ENCODE measurements at regions not wholly inside any gene's neighbourhood (a gene's known extent, or its start where the extent isn't known, plus 50 kb on each side); places are given as distances from the start of the nearest gene placed in this dataset.

DNA sequence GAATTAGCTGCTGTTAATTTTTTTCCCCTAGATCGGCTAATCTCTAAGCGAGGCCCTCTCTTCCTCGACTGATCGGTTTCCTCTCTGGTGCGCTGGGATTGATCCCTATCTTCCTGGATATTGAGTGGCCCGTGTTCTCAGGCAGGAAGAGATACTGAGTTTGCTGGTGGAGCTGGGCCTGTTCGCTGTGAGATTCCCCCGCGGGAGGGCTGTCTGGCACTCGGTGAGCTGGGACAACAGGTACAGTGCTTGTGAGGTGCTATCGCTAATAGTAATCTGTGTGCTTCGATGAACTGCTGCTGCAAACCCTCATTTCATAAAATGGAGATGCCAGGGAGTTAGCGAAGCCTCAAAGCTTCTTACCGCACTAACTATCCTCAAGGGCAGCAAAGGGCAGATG, 310.3 kb downstream of the NXPE2 start:
- FAIRE-seq (no peak), DNase-seq (ENCODE audit: low spot score in 2 of 2) (no peak)

DNA sequence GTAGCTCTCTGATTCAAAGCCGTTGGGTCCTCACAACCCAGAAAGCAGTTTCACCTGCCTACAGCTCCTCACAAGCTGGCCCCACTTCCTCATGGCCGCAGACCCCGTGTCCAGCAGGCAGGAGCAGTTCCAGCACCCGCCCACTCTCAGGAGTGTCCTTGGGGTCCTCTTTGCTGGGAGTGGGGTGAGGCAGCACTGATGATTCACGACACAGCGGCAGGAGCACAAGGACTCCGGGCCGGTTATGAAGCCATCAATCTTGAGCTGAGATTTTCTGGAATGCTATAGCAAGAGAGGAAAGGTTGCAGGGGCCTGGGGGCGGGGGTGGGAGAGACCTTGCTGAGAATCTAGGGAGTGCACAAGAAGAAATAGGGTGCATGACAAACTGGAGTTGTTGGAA, 311.2 kb downstream of the NXPE2 start:
- FAIRE-seq (no peak), DNase-seq (ENCODE audit: low spot score in 2 of 2) (no peak)

DNA sequence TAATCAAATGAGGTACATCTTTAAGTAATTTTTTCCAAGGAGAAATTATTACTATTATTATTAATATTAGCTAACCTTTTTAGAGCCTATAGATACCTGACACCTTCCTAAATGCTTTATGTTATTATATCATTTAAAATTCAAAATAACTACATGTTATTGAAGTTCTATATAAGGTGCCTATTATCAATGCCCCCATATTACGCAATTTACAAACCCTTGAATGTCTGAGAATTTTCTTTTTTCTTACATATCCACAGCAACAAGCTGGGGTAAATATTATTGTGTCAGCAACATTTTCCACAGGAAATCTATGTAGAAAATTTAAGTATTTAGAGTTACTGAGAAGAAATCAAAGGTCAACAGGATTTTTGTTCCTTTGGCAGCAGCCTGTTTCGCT, 327.3 kb downstream of the NXPE2 start:
- FAIRE-seq (no peak), DNase-seq (ENCODE audit: low spot score in 2 of 2) (no peak)

DNA sequence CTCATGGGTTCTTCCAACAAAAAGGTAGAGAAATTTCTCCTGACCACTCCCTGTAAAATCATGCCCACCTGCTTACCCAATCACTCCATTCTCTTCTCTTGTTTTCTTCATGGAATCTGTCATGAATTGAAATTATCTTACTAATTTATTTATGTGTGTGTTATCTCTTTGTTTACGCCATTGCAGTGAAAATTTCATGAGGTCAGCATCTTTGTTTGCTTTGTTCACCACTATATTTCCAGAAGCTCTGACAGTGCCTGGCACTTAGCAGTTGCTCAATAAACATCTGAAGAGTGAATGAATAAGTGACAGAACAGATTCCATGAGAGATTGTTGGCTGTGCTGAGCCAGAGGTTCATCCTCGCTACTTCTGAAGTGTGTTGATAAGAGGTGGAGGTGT, 329.5 kb downstream of the NXPE2 start:
- FAIRE-seq (no peak), DNase-seq (ENCODE audit: low spot score in 2 of 2) (no peak)

DNA sequence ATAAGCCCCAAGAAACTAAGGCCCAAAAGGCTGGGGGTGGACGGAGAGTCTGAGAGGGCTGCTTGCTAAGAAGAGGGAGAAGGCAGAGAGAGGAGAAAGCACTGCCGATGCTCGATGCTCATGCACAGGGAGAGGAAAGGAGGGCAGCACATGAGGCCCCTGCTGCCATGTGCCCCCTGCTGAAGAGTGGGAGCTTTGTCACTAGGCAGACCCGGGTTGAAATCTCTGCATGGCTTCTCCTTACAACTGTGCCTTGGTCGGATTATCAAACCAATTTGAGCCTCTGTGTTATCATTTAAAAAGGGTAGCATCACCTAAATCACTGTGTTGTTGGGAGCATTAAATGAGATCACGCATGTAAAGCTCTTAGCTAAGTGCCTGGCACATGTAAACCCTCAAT, 330.5 kb downstream of the NXPE2 start:
- no peak for DNase-seq (ENCODE audit: low spot score in 2 of 2)
- FAIRE-seq = no peak

DNA sequence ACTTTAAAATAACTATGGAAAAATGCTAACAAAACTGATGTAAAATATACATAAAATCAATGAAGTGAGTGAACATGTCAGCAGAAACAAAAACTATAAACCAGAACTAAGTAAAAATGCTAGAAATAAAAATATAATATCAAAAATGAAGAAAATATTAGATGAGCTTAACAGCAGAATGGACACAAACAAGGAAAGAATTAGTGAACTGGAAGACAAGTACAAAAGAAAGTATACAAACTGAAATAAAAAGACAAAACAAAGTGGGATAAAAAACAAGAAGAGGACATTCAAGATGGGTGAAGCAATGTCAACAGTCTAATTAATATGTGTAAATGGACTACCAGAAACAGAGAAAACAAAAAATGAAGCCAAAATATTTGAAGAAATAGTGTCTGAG, 339.2 kb downstream of the NXPE2 start:
- DNase-seq (ENCODE audit: low spot score in 2 of 2) (no peak), FAIRE-seq (peak; percentile 33)

DNA sequence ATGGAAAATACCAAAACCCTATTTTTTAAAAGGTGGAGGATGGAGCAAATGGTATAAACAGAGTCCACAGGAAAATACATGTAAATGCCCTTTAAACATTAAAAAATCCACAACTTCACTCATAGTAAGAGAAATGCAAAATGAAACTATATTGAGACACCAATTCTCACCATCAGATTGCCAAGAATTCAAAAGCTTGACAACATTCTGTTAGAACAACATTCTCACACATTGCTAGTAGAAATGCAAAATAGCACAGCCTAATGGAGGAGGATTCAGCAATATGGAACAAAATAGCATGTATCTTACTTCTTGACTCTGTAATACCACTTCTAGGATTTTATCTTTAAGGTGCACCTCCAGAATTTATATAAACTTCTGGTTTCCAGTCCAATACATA, 351.8 kb downstream of the NXPE2 start:
- no peak for FAIRE-seq
- no peak for DNase-seq (ENCODE audit: low spot score in 2 of 2)

DNA sequence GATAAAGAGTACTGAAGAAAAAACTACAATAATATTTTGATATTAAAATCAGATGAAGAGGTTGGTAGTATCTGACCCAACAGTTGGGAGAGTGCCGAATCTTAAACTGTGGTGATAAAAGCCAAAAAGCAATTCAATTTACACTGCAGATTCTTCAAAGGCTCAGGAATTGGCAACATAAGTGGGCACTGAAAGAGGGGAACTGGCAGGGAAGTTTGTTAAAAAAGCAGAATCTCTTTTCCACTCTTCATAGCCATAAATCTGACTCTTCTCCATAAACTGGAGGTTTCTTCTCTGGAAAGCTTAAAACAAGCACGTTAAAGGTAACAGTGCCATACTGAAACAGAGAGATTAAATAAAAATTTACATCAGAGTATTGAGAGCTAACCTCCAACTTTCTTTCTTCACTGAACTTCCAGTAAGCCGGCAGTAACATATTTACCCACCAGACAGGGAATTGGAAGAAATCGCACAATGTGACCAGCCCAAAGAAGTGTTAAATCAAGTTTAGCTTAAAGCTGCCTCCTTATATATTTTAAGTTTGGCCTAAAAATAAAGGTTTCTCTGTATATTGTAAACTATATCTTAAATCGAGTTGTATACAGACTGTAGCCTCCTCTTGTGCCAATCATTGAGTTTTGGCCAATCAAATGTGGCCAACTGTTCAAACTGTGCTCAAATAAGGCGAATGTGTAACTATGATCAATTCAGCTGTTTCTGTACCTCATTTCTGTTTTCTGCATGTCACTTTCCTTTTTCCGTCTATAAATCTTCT, 358.3 kb downstream of the NXPE2 start:
- no peak for FAIRE-seq
- no peak for DNase-seq (ENCODE audit: low spot score in 2 of 2)

DNA sequence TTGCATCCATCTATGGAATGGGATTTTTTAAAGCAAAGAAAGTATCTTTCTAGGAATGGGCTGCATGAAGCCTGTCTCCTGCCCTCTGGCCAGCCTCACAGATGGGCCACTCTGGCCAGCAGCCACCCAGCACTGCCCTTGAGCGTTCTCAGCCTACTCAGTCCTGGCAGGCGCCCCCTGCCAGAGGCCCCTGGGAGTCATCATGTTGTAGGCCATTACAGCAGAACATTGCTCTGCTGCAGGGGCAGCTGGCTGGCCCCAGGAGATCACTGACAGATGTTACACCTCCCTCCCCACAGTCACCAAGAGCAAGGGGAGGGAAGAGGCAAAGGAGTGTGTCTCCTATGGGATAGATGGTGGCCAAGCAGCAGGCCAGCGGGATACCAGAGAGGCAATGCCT, 363.7 kb downstream of the NXPE2 start:
- FAIRE-seq = no peak
- no peak for DNase-seq (ENCODE audit: low spot score in 2 of 2)

DNA sequence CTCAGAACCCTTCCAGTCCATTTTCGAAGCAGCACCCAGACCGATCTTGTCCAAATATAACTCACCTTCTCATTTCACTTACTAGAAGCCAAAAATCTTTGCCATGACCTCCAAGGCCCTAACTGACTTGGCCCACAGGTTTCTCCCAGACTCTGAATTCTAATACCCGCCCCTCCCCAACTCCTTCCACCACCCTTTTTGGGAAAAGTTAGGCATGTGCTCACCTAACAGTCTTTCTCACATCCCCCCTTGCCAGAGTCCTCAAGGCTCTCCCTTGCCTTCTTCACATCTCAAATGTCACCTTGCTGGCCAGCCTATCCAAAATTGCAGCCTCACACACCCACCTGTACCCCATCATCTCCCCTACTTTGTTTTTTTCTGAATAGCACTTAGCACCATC, 369.3 kb downstream of the NXPE2 start:
- no peak for FAIRE-seq

DNA sequence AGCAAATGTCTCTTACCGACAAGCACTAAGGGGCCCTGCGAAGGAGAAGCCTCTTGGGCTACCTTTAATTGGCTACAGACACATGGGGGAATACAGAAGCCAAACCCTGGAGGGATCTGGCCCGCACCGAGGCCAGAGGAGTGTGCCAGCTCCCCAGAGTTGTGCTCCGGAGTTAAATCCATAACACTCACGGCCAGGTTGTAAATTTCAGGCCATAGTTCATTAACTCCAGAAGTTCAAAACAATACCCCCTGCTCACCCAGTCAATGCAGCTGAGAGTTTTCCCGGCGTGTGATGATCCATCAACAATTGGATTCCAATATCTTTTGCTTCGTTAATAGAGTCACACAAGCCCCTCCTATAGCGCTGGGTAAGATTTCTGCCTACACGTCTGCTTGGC, 371.5 kb downstream of the NXPE2 start:
- no peak for FAIRE-seq
- DNase-seq (ENCODE audit: low spot score in 2 of 2) = no peak

More for the DNA sequence above, 369.3 kb downstream of the NXPE2 start:
- no peak for DNase-seq (ENCODE audit: low spot score in 2 of 2)

DNA sequence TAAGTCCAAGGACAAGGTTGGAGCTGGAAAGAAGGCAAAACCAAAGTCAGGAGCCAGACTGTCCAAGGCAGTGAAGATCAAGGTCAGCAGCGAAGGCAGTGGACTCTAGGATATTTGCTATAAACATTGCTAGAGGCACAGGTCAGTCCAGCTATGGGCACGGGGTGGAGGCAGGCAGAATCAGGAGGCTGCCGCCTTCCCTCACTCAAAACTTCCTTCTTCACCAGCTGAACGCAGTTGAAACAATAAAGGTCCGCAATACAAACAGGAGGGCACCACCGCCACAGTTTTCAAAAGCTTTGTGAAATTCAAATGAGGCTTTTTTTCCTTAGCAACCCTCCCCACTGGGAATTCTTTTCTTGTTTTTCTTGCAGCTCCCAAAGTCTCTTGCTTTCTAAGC, 372.4 kb downstream of the NXPE2 start:
- FAIRE-seq (no peak), DNase-seq (ENCODE audit: low spot score in 2 of 2) (no peak)

DNA sequence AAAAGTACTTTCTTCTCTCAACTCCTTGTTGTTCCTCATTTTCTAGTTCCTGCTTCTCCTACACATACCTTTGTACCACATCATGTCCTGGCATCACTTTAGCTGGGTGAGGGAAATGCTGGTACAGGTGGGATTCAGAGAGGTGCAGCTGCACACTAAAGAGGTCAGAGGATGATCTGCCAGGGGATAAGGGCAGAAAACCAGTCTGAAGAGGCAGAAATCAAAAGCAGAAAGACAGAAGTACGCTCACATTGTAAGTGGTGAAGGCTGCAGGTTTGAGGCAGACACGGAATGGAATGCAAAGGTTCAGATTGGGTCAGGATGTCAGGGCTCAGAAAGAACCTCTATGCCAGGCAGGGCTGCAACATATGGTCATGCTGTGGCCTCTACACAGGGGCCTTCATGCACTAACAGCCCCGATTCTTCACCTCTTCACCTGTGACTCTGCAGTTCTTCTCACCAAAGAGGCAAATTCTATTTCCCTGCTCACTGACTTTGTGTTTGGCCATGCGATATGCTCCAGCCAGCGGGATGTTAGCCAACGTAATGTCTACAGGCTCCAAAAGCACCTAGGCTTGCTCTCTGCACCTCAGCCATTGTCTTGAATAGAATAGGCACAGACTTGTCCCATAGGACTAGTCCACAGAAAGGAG, 373.7 kb downstream of the NXPE2 start:
- no peak for FAIRE-seq

DNA sequence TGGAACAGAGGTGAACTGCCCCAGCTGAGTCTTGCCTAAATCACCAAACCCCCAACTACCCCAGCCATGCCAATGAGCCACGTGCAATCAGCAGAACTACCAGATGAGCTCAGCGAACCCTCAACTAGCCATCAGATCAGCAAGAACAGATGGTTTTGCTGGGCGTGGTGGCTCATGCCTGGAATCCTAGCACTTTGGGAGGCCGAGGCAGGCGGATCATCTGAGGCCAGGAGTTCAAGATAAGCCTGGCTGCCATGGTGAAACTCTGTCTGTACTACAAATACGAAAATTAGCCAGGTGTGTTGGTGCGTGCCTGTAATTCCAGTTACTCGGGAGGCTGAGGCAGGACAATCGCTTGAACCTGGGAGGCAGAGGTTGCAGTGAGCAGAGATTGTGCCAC, 374.3 kb downstream of the NXPE2 start:
- DNase-seq (ENCODE audit: low spot score in 2 of 2) = no peak
- FAIRE-seq = no peak

More for the DNA sequence above, 373.7 kb downstream of the NXPE2 start:
- no peak for DNase-seq (ENCODE audit: low spot score in 2 of 2)

DNA sequence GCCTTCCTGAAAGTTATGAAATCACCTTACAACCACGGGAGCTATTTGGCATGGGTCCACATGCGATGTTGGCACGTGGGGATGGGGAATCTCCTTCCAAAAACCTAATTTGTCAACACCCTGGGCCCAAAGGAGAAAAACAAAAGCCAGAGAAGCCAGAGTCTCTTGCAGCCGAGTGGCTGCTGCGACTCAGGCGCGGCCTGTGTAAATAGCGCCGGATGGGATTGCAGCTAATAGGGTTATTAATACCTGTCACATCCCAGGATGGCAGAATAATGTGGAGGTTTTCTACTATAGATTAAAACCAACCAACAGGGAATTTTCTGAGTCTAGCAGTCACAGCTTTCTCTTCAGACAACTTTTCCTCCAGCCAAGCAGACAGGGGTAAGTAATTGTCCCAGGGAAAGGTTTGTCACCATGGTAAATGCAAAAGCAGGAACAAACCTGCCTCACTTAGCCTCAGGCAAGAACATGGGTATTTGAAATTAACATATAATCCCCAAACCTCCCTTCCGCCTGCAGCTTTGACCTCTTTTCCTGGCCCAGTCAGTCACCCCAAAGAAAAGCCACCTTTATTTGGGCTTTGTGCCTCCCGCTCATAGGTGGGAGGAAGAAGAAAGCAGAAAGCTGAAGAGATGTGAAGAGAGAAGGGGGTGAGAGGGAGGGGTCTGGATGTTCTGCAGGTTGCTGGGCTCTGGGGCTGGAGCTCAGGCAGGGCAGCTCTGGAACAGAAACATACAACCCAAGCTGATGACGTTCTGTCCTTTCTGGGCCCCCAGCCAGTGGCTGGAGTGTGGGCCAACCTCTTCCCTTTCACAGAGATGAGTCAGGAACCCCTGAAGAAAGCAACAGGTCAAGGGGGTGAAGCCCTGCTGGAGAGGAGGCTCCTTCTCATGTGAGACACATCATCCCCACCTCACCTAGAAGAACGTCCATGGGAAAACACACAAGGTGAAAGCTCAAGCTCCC, 376.5 kb downstream of the NXPE2 start:
- FAIRE-seq (no peak), DNase-seq (ENCODE audit: low spot score in 2 of 2) (no peak)

DNA sequence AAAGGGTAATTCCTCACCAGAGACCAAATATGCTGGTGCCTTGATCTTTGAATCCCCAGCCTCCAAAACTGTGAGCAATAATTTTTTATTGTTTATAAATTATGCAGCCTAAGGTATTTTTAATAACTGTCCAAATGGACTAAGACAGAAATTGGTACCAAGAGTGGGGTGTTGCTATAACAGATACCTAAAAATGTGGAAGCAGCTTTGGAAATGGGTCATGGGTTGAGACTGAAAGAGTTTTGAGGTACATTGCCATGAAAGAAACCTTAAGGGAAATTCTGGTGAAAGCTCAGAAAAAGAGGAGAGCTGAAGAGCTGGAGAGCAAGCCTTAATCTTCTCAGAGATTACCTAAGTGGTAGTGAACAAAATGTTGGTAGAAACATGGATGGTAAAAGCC, 378.2 kb downstream of the NXPE2 start:
- no peak for FAIRE-seq

DNA sequence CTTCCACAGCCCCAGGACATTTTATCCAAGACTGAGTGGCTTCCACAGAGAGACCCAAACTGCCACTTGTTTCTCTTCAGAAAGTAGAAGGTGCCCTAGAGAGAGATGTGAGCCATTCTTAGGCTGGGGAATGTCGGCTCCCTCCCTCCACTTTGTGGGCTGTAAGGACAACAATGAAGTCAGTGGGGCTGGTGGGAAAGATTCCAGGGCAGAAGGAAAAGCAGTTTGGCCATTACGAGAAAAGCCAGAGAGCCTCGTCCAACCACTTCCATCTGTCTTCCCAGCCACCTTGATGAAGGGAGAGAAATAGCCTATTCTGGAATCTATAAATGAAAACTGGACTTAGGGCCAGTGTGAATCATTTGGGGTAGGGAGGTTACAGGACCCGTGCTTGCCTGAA, 382.5 kb downstream of the NXPE2 start:
- FAIRE-seq (no peak), DNase-seq (ENCODE audit: low spot score in 2 of 2) (no peak)

More for the DNA sequence above, 378.2 kb downstream of the NXPE2 start:
- no peak for DNase-seq (ENCODE audit: low spot score in 2 of 2)

DNA sequence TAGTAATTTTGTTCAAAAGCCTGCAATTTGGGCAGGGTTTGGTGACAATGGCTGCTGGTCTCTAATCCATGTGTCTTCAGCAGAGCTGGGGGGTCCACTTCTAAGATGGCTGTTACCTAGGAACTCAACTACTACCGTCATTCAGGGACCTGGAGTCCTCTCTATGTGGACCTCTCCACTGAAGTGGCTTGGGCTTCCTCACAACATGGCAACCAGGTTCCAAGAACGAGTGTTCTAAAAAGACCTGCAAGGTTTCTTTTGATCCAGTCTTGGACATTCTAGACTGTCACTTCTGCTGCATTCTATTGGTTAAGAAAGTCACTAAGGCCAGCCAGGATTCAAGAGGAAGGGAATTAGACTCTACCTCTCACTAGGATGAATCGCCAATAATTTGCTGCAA, 387.0 kb downstream of the NXPE2 start:
- DNase-seq (ENCODE audit: low spot score in 2 of 2) = no peak
- no peak for FAIRE-seq

DNA sequence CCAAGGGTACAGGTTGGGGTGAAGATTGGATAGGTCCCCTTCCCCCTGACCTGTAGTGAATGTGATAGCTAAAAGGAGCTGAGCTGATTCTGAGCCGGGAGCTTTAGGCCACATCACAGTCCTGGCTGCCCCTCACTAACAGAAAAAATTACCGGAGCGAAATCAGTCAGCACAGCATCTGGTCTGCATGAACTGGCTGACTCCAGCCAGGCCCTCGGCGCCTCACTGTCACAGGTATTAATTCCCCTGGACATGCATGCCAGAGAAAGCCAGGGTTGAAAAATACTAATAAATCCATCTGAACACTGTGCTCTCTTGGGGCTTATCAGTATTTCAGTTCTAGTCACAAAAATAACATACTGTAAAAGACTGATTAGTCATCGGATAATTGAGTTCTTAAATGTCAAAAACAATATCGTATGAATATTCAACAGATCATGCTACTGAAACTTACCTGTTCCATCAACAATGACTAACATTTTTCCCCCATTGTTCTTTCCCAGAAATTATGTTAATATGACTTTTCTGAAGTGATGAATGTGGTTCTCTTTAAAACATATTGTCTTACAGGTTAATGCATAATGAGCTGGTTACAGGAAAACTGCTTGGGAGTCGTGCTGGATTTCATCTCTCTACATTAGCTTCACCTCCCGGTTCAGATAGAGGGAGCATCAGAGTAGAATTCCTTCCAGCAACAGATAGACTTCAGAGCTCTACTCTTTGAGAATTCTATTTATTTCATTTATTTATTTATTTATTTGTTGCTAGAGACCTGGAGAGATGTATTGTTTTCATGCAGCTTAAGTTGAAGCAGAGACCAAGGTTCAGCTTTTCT, 387.7 kb downstream of the NXPE2 start:
- DNase-seq (ENCODE audit: low spot score in 2 of 2) = no peak
- FAIRE-seq = no peak

DNA sequence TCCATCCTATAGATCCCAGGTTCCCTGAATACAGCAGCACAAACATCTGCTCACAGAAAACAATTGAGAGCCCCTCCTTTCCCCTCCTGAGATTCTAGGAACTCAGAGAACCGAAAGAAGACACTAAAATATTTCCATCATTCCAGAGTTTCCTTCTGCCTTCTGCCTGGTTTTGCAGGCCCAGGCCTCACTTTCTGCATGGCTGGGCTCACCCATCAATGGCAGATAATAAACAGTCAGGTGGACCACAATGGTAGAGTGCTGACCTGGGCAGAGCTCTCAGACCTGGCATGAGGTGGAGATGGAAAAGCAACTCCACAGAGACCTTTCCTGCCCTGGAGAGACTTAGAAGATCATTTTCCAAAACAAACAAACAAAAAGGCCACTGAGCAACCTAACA, 389.1 kb downstream of the NXPE2 start:
- DNase-seq (ENCODE audit: low spot score in 2 of 2) = no peak
- FAIRE-seq = no peak

Measured in frontal cortex (tissue), 3 donors.